GM21381 (cell line): ENCODE measurements at regions not wholly inside any gene's neighbourhood (a gene's known extent, or its start where the extent isn't known, plus 50 kb on each side); places are given as distances from the start of the nearest gene placed in this dataset.

Experiments used
- ATAC-seq: cut with Tn5 transposase; IDR thresholded peaks from one replicate; pipeline ENCODE4 v1.9.1; 2021; ENCODE audit warnings: mild to moderate bottlenecking, moderate library complexity; ENCODE audit not compliant: unreplicated experiment

DNA sequence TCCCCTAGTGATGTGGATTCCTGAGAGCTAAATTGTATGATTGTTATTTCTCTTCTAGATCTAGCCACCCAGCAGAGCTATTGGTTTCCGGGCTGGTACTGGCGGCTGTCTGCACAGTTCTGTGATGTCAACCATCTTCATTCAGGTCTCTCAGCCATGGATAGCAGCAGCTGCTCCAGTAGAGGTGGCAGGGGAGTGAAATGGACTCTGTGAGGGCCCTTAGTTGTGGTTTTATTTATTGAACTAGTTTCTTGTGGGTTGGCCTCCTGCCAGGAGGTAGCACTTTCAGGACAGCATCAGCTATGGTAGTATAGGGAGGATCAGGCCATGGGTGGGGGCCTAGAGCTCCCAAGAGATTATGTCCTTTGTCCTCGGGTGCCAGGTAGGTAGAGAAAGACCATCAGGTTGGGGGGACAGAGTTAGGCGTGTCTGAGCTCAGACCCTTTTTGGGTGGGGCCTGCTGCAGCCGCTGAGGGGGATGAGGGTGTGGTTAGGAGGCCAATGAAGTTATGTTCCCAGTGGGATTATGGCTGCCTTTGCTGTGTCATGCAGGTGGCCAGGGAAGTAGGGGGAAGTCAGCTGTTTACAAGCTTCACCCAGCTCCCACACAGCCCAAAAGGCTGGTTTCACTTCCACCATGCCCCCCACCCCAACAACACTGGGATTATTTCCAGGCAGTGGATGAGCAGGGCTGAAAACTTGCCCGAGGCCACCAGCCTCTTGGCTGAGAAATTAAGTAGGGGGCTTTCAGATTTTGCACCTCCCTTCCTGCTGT lies 55.1 kb upstream of the RGS4 start:
- no peak for ATAC-seq

DNA sequence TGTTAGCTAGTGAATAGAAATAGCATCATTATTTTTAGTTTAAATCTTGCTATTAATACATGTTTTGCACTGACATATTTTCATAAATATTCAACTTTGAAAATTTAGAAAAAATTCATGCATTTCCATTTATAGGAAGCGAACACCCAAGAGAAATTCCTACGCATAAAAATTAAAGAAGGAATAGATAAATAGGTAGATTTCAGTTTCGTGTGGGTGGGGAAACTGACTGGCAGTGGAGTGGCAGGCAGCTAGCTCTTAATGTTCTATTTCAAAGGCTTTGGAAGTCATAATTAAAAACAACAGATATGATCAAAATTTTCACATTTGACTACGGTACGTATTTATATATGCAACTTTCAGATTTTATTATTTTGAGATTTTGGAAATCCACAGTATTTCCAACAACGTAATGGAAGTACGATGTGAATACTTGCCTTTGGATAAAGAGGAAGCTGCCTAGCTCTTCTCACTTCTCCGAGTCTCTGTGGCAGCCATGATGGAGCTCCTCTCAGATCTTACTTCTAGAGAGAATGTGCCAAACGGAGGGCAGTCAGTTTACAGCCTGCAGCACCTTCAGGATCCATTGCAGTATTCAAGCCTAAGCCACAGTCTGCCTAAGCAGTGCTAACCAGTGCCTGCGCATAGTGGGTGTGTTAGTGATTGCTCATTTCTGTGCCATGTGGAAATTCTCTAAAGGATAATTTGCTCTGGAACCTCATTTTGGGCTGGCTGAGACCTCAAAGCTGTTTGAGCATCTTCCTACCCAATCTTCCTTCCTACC lies 62.9 kb upstream of the RGS4 start:
- ATAC-seq: no peak

DNA sequence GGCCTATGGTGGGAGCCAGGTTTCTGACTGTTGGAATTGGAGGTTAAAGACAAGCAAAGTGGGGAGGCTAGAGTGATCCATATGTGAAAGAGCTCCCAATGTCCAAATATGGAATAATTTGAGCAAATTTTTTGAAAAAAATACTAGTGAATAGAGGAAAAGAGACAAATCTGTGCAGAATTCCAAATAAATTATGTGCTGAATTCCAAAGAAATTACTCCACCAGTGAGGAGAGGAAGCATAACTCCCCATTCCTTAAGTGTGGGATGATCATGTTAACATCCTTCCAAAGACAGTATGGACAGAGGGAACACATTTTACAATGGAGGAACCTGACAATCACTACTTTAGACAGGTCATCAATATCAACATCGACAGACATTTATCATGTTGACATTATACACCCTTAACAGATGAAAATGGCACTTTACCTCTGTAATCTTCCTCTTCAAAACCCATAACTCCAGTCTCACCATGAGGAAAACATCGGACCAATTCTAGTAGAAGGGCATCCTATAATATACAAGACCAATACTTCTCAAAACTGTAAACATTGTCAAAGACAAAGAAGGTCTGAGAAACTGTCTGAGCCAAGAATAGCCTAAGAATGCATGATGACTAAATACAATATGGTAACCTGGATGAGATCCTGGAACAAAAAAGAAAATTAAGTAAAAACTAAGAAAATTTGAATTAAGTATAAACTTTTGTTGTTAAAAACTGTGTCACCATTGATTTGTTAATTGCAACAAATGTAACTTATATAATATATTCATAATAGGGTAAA lies 71.5 kb upstream of the RGS4 start:
- no peak for ATAC-seq

DNA sequence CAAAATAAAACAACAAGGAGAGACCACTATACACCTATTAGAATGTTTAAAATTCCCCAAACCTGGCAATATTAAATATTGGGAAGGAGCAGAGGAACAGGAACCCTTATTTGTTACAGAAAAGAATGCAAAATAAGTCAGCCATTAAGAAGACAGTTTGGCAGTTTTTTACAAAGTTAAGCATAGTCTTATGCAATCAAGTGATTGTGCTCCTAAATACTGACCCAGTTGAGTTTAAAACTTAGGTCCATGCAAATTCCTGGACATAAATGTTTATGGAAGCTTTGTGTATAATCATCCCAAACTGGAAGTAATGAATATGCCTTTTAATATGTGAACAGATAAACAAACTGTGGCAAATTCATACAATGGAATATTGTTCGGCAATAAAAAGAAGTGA lies 72.9 kb upstream of the RGS4 start:
- no peak for ATAC-seq

GRCh38 chr1:162994921-162995320 lies 74.2 kb upstream of the RGS4 start:
- no peak for ATAC-seq

GRCh38 chr1:162993846-162994245 lies 75.3 kb upstream of the RGS4 start:
- ATAC-seq: no peak

DNA sequence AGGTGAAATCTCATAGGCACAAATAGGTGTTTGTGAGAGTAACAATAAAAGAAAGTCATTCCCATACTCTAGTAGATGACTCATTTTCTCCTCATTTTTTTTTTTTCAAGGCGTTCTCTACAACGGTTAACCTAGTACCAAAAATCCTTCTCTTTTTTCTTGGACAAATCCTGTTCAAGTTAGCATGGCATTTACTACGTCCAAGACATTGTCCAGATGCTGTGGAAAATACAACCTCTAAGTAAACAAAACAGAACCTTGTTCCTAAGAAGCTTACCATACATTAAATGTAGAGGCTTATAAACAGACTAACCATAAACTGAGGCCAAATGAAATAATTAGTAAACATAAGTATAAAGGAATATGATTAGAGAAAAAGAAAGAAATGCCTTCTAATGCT lies 76.2 kb upstream of the RGS4 start:
- no peak for ATAC-seq

DNA sequence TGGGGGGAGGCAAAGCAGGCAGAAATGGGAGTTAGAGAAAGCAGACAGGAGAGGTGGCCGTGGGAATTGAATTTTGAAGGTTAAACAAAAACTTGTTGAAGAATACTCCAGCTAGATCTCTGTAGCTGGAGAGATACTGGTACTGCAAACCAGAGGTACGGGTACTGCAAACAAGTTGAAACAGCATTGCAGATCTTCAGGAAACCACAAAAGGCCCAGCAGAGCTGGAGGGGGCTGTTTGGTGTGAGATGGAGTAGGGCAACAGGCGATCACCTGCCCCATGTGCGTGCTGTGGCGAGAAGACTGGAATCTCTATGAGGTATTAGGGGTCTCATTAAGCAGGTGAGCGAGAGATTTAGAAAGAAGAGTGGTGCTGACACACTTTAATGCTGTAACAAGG lies 77.7 kb upstream of the RGS4 start:
- ATAC-seq: no peak

DNA sequence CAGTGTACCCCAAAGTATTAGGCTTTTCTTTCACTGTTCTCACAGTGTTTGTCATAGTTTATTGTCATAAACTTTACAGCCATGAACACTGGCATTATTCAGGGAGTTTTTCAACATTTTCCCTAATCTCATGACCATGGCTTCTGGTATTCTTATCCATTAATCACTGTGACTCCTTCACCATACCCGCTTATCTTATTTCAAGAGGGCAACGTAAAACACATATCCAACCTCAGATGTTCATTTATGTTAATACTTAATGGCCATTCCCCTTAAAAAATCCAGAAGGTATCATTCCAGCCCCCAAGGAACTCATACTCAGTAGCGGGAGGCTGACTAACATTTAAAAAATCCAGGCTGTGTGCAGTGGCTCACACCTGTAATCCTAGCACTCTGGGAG lies 78.5 kb upstream of the RGS4 start:
- no peak for ATAC-seq

DNA sequence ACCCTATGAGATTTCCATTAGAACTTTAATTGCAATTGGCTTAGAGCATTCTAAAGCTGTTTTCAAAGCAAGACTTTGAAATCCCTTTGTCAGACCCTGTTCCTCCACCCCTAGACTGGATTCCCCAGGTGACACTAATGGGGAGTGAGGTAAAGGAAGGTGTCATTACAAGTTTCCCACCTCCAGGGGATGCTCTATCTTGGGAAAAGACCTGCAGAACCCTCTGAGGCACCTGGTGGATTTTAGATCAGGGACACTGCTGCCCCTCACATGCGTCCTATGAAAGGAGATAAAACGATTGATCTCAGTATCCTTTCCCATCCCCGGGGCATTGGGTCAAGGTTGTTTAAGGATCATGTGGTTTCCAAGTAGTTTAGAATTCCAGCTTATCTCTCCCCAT lies 80.3 kb upstream of the RGS4 start:
- ATAC-seq: no peak

GRCh38 chr1:162987866-162988265 lies 81.3 kb upstream of the RGS4 start:
- no peak for ATAC-seq

- no peak for ATAC-seq
Observed at GRCh38 chr1:162985816-162986435, 83.2 kb upstream of the RGS4 start.

- ATAC-seq: no peak
Observed at GRCh38 chr1:162984699-162985098, 84.5 kb upstream of the RGS4 start.

GRCh38 chr1:162983671-162984425 lies 85.3 kb upstream of the RGS4 start:
- ATAC-seq: no peak

DNA sequence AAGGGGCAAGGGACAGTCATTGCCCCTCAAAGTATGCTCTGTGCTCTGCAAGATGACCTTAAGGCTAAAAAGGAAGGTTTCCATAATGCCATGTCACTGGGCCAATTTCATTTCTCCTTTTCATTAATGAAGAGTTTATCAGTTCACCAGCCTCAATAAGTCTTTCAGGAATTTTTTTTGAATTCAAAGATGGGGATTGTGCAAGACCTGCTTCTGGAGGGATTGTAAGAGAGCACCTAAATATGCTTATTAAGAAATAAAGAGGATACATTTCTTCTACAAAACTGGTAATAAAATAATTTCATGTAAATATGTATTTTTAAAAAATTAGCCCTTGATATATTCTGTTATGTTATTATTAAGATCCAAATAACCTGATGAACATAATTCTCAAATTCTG lies 86.8 kb upstream of the RGS4 start:
- ATAC-seq: no peak

- no peak for ATAC-seq
Observed at GRCh38 chr1:162977944-162978568, 91.1 kb upstream of the RGS4 start.

- ATAC-seq: no peak
Observed at GRCh38 chr1:162976628-162977027, 92.5 kb upstream of the RGS4 start.

- ATAC-seq: no peak
Observed at GRCh38 chr1:162974810-162975209, 94.4 kb upstream of the RGS4 start.

GRCh38 chr1:162973381-162973795 lies 95.8 kb upstream of the RGS4 start:
- no peak for ATAC-seq

DNA sequence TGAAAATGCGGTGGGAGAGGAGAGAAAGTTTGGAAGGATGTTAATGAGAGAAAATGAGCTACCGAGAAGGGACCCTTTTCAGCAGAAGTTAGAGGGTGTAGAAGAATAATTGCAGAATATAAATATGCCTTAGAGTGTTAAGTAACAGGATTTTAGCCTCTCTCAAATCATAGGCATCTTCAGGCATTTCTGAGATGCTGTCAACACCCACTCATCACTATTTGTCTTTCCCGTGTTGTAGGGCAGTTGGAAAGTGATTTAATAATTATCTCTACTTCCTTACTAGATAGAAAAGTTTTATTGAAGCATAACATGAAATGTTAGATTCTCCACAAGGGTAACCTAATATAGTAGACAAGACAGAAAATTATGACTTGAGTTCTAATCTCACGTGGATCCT lies 96.4 kb upstream of the RGS4 start:
- no peak for ATAC-seq
